GM23338 (cell line): ENCODE measurements at regions not wholly inside any gene's neighbourhood (a gene's known extent, or its start where the extent isn't known, plus 50 kb on each side); places are given as distances from the start of the nearest gene placed in this dataset.

Source experiments
- ATAC-seq: fragments of 200-7000 bp; cut with Tn5 transposase; 3 replicates; pipeline ENCODE4 v1.9.1; 2020
- DNase-seq: peaks from one replicate; pipeline ENCODE4 v3.0.0-alpha.2; 2015; ENCODE audit warnings: low spot score
- H2AFZ ChIP-seq: fragments of 200-600 bp; sonication (generic); 2 replicates; pipeline ENCODE4 v1.8.0; 2016; ENCODE audit warnings: antibody characterized with exemption, mild to moderate bottlenecking, moderate library complexity
- H3F3A ChIP-seq: fragments of 200-600 bp; sonication (generic); replicated peaks from 2 replicates; pipeline ENCODE4 v1.8.0; 2017; ENCODE audit warnings: antibody characterized with exemption, mixed run types, low read depth
- H3K27ac ChIP-seq: fragments of 200-600 bp; sonication (generic); 2 replicates; pipeline ENCODE4 v1.6.1; 2016; ENCODE audit warnings: low read depth
- H3K27me3 ChIP-seq: fragments of 200-600 bp; sonication (generic); 2 replicates; pipeline ENCODE4 v1.8.0; 2016; ENCODE audit warnings: mild to moderate bottlenecking, mixed run types, moderate library complexity; ENCODE audit not compliant: insufficient read depth
- H3K36me3 ChIP-seq: fragments of 200-600 bp; sonication (generic); 2 replicates; pipeline ENCODE4 v1.8.0; 2016; ENCODE audit warnings: mild to moderate bottlenecking; ENCODE audit not compliant: insufficient read depth
- H3K4me1 ChIP-seq: fragments of 200-600 bp; sonication (generic); 2 replicates; pipeline ENCODE4 v1.8.0; 2016; ENCODE audit warnings: mild to moderate bottlenecking, moderate library complexity; ENCODE audit not compliant: insufficient read depth
- H3K4me2 ChIP-seq: fragments of 200-600 bp; sonication (generic); 2 replicates; pipeline ENCODE4 v1.7.1; 2017; ENCODE audit warnings: mixed run types
- H3K4me3 ChIP-seq: fragments of 200-600 bp; sonication (generic); 2 replicates; pipeline ENCODE4 v1.6.1; 2016; ENCODE audit warnings: mixed run types
- H3K79me2 ChIP-seq: fragments of 200-600 bp; sonication (generic); replicated peaks from 2 replicates; pipeline ENCODE4 v1.8.0; 2017; ENCODE audit warnings: mild to moderate bottlenecking; ENCODE audit not compliant: insufficient read depth
- H3K9me2 ChIP-seq: fragments of 200-600 bp; sonication (generic); 2 replicates; pipeline ENCODE4 v1.8.0; 2017; ENCODE audit not compliant: insufficient read depth
- H4K20me1 ChIP-seq: fragments of 200-600 bp; sonication (generic); replicated peaks from 2 replicates; pipeline ENCODE4 v1.8.0; 2017; ENCODE audit warnings: mild to moderate bottlenecking; ENCODE audit not compliant: insufficient read depth
- H3K27ac Mint-ChIP-seq: 2 replicates; pipeline ENCODE4 v1.8.0; 2020; ENCODE audit warnings: inconsistent platforms, mild to moderate bottlenecking, moderate library complexity, mixed read lengths
- H3K27me3 Mint-ChIP-seq: 3 replicates; pipeline ENCODE4 v1.8.0; 2022; ENCODE audit warnings: low read depth, mild to moderate bottlenecking, moderate library complexity, mixed read lengths, inconsistent platforms; ENCODE audit not compliant: insufficient read depth, poor library complexity
- H3K36me3 Mint-ChIP-seq: 3 replicates; pipeline ENCODE4 v1.8.0; 2021; ENCODE audit warnings: low read depth, mild to moderate bottlenecking, inconsistent platforms, moderate library complexity, mixed read lengths
- H3K4me1 Mint-ChIP-seq: 3 replicates; pipeline ENCODE4 v1.8.0; 2020; ENCODE audit warnings: mild to moderate bottlenecking, inconsistent platforms, mixed read lengths
- H3K4me3 Mint-ChIP-seq: 3 replicates; pipeline ENCODE4 v1.8.0; 2021; ENCODE audit warnings: moderate library complexity, mild to moderate bottlenecking, inconsistent platforms, mixed read lengths
- H3K9me3 Mint-ChIP-seq: 3 replicates; pipeline ENCODE4 v1.8.0; 2020; ENCODE audit warnings: moderate library complexity, mild to moderate bottlenecking, inconsistent platforms, mixed read lengths
- CREB1 ChIP-seq: fragments of 250-450 bp; sonication (Bioruptor Pico); IDR thresholded peaks from 2 replicates; pipeline ENCODE4 v1.5.0; 2020; ENCODE audit warnings: low read depth, mild to moderate bottlenecking, moderate library complexity
- CTCF ChIP-seq, 2 experiments: fragments of 200-600 bp in 1 of 2; sonication (generic) in 1 of 2; conservative IDR thresholded peaks; 2 replicates each; pipeline versions ENCODE4 v1.5.1 to v1.6.1; 2016 to 2017; ENCODE audit warnings: antibody characterized with exemption in 2 of 2, low read depth in 2 of 2, mild to moderate bottlenecking in 2 of 2, moderate library complexity in 1 of 2
- ETS1 ChIP-seq: IDR thresholded peaks from 2 replicates; pipeline ENCODE4 v1.6.1; 2016; ENCODE audit warnings: antibody characterized with exemption
- EZH2 ChIP-seq: fragments of 200-600 bp; sonication (generic); IDR thresholded peaks from one replicate; pipeline ENCODE4 v1.8.0; 2017; ENCODE audit warnings: antibody characterized with exemption, mild to moderate bottlenecking, low read depth; ENCODE audit not compliant: unreplicated experiment
- EZH2phosphoT487 ChIP-seq: fragments of 200-600 bp; sonication (generic); IDR thresholded peaks from one replicate; pipeline ENCODE4 v1.8.1; 2018; ENCODE audit warnings: antibody characterized with exemption; ENCODE audit not compliant: unreplicated experiment
- JUNB ChIP-seq: IDR thresholded peaks from one replicate; pipeline ENCODE4 v1.6.1; 2016; ENCODE audit warnings: antibody characterized with exemption; ENCODE audit not compliant: unreplicated experiment
- NANOG ChIP-seq: IDR thresholded peaks from 2 replicates; pipeline ENCODE4 v1.6.1; 2016; ENCODE audit warnings: antibody characterized with exemption, borderline replicate concordance
- POLR2AphosphoS5 ChIP-seq: IDR thresholded peaks from 2 replicates; pipeline ENCODE4 v1.6.1; 2016; ENCODE audit warnings: antibody characterized with exemption, low read depth
- REST ChIP-seq: IDR thresholded peaks from one replicate; pipeline ENCODE4 v1.6.1; 2018; ENCODE audit warnings: antibody characterized with exemption; ENCODE audit not compliant: unreplicated experiment
- STAT1 ChIP-seq: IDR thresholded peaks from one replicate; pipeline ENCODE4 v1.6.1; 2016; ENCODE audit warnings: antibody characterized with exemption; ENCODE audit not compliant: unreplicated experiment
- ZNF114 ChIP-seq: fragments of 250-450 bp; sonication (Bioruptor Pico); IDR thresholded peaks from 2 replicates; pipeline ENCODE4 v1.5.0; 2020; ENCODE audit warnings: mild to moderate bottlenecking, moderate library complexity
- ZNF331 ChIP-seq: fragments of 250-450 bp; sonication (Bioruptor Pico); IDR thresholded peaks from 2 replicates; pipeline ENCODE4 v1.5.0; 2020; ENCODE audit warnings: low read depth, mild to moderate bottlenecking, moderate library complexity
- ZNF462 ChIP-seq: fragments of 250-450 bp; sonication (Bioruptor Pico); IDR thresholded peaks from 2 replicates; pipeline ENCODE4 v1.5.0; 2020; ENCODE audit warnings: mild to moderate bottlenecking, moderate library complexity

- H3K27ac Mint-ChIP-seq = no peak overlapping the region
- Histone ChIP-seq H3K27ac (no peak overlapping the region), H3K27me3 (no peaks in the 10 kb centered on the region), H4K20me1 (no peaks in the 10 kb centered on the region), H3K4me1 (peaks cover 35% of the 10 kb centered on the region), H3K9me2 (peaks cover 5% of the 10 kb centered on the region), H3K36me3 (no peaks in the 10 kb centered on the region), H3F3A (no peaks in the 10 kb centered on the region), H3K4me3 (no peak overlapping the region), H3K4me2 (no peak overlapping the region), H3K79me2 (no peaks in the 10 kb centered on the region), H2AFZ (peak overlapping the region; percentile 48; the same call in 1 of the 2 replicates)
- TF ChIP-seq ZNF114 (CRISPR knock-in tag) (no peak), ZNF331 (CRISPR knock-in tag) (no peak), NANOG (no peak), REST (no peak), ETS1 (no peak), JUNB (no peak), STAT1 (no peak), EZH2 (no peak), CREB1 (CRISPR knock-in tag) (no peak), POLR2AphosphoS5 (no peak), EZH2phosphoT487 (no peak), ZNF462 (no peak), CTCF (conservative IDR thresholded peaks at IDR 0.05; ENCODE audit: low read depth in 2 of 2) (no peak)
- H3K4me1 Mint-ChIP-seq = peaks cover 27% of the 10 kb centered on the region
- H3K27me3 Mint-ChIP-seq = no peaks in the 10 kb centered on the region
- H3K9me3 Mint-ChIP-seq = no peaks in the 10 kb centered on the region
- ATAC-seq (no peak), DNase-seq (no peak)
- H3K4me3 Mint-ChIP-seq = no peak overlapping the region
- H3K36me3 Mint-ChIP-seq = no peaks in the 10 kb centered on the region
These were observed 424.1 kb upstream of the NFE2L3 start for GRCh38 chr7:25727876-25728275.
